ENCODE measurements at regions not wholly inside any gene's neighbourhood (a gene's known extent, or its start where the extent isn't known, plus 50 kb on each side); places are given as distances from the start of the nearest gene placed in this dataset.
"Not testable (repeated sequence)": the region's sequence is repeated elsewhere in the genome, so short reads cannot be mapped to it uniquely, and the experiment has no call there.

DNA sequence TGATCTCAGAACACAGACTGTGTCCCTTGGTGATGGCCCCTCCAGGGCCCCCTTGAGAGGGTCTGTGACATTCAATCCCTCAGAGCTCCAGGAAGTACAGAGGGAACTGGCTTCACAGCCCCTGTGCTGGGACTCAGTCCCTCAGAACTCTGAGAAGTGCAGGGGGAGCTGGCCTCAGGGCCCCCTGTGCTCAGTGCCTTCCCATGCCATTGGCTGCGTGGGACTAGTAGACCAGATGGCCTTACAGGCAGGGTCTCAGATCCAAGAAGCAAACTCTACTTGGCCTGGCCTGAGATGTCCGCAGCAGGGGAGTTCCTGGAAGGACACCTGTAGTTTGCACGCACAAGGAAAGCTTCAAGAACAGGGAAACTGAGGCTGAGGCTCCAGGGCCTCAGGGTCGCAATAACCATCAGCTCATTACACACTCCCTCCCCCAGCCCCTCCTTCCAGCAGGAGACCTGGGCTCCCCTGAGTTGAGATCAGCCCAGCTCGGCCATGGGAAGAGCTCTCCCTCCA, 138.4 kb downstream of the BRD1 start:
- no peak overlapping the region for H3K27ac ChIP-seq (ENCODE audit: low read depth, low read length)
- H3K9ac ChIP-seq (ENCODE audit: low read depth in 1 of 2, low read length in 2 of 2) = no peak overlapping the region
- H3K36me3 ChIP-seq (ENCODE audit: control insufficient read depth in 1 of 2, insufficient read depth in 2 of 2, low read length in 2 of 2) = no peaks in the 10 kb centered on the region
- H3K4me1 ChIP-seq (ENCODE audit: control insufficient read depth in 1 of 2, insufficient read depth in 2 of 2, low read length in 2 of 2) = no peaks in the 10 kb centered on the region
- peaks cover 0 to 6% of the 10 kb centered on the region in 2 donors for H3K27me3 ChIP-seq (ENCODE audit: control insufficient read depth in 1 of 2, insufficient read depth in 2 of 2, low read length in 2 of 2)
- H3K4me3 ChIP-seq (ENCODE audit: low read depth in 1 of 2, low read length in 2 of 2) = no peak overlapping the region
- H3K9me3 ChIP-seq (ENCODE audit: control insufficient read depth in 1 of 2, low read length in 2 of 2) = no peaks in the 10 kb centered on the region

DNA sequence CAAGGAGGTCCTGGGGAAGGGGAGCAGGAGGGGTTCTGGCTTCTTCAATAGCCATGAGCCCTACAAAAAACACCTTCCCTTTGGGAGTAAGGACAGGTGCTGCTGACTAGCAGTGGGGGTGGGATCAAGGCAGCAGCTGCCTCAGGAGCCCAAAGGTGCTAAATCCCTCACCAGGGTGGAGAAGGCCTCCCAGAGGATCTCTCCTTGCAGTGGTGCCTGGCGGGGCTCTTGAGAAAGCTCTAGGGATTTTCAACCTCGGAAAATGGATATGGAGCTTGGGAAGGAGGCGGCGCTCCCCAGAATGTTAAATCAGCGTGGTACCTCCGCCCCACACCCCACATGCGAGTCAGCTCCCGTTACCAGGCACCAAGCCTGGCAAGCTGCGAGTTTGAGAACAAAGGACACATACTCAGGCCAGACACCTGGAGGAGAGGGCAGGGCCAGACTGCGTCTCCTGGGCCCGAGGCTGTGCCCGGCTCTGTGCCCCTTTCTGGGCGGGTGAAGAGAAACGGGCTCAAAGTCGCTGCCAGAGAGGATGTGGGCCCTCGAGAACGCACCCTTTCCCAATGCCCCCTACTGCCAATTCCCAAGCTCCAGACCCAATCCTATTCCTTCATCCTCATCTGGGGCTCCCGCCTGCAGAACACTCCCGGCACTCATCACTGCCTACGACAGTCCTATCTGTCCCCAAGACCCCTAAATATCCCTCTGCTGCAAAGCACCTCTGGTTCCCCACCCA, 139.0 kb downstream of the BRD1 start:
- Histone ChIP-seq H3K9me3 (ENCODE audit: control insufficient read depth in 1 of 2, low read length in 2 of 2) (no peaks in the 10 kb centered on the region), H3K4me3 (ENCODE audit: low read depth in 1 of 2, low read length in 2 of 2) (no peak overlapping the region), H3K4me1 (ENCODE audit: control insufficient read depth in 1 of 2, insufficient read depth in 2 of 2, low read length in 2 of 2) (no peaks in the 10 kb centered on the region), H3K27me3 (ENCODE audit: control insufficient read depth in 1 of 2, insufficient read depth in 2 of 2, low read length in 2 of 2) (peaks cover 0 to 6% of the 10 kb centered on the region in 2 donors), H3K9ac (ENCODE audit: low read depth in 1 of 2, low read length in 2 of 2) (no peak overlapping the region), H3K27ac (ENCODE audit: low read depth, low read length) (no peak overlapping the region), H3K36me3 (ENCODE audit: control insufficient read depth in 1 of 2, insufficient read depth in 2 of 2, low read length in 2 of 2) (no peaks in the 10 kb centered on the region)

DNA sequence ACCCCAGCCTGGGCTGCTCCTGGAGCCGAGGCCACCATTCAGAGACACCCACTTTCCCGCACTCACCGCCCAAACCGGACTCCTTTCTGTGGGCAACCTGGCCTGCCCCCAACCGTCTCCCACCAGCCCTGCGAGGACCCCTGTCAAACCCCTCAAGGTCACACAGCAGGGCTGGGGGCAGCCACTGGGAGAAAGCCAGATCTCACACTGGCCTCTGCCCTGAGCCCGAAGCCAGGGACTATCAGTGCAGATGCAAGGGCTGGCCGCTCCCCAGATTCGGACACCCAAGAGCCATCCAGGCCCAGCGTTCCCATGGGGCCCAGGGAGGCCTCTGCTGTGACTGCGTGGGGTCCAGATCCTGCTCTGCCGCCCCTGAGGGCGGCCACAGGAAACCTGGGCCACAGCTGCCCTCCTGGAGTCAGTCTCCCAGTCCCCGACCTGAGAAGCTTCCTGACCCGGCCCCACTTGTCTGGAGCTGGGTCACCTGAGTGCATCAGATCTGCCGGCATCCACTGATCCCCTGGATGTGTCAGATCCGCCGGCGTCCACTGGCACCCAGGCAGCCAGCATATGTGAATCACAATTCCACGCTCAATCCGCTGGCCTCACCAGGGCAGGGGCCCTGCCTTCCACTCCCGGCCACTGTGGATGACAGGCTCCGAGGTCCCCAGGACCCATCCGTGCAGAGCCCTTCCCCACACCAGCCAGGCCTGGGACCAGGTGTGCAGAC, 139.7 kb downstream of the BRD1 start:
- Histone ChIP-seq H3K4me1 (ENCODE audit: control insufficient read depth in 1 of 2, insufficient read depth in 2 of 2, low read length in 2 of 2) (no peaks in the 10 kb centered on the region), H3K36me3 (ENCODE audit: control insufficient read depth in 1 of 2, insufficient read depth in 2 of 2, low read length in 2 of 2) (no peaks in the 10 kb centered on the region), H3K4me3 (ENCODE audit: low read depth in 1 of 2, low read length in 2 of 2) (no peak overlapping the region), H3K9ac (ENCODE audit: low read depth in 1 of 2, low read length in 2 of 2) (no peak overlapping the region), H3K27ac (ENCODE audit: low read depth, low read length) (no peak overlapping the region), H3K27me3 (ENCODE audit: control insufficient read depth in 1 of 2, insufficient read depth in 2 of 2, low read length in 2 of 2) (peaks cover 0 to 6% of the 10 kb centered on the region in 2 donors), H3K9me3 (ENCODE audit: control insufficient read depth in 1 of 2, low read length in 2 of 2) (no peaks in the 10 kb centered on the region)

DNA sequence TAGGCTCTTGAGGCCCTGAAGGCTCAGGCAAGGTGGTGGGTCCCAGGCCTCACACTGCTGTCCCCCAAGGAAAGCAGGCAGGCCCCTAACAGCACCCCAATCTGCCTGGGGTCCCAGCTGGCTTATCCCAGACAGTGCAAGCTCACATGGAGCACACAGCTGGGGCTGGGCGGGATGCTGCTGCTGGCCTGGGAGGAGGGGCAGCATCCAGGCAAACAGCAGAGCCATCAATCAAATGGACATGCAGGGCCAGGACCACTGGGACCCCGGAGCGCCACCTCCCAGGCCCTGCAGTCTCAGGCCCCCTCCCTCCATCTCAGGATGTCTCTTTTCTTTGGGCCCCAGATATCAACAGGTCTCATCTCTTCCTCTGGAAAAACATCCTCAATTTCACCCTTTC, 140.3 kb downstream of the BRD1 start:
- peaks cover 0 to 6% of the 10 kb centered on the region in 2 donors for H3K27me3 ChIP-seq (ENCODE audit: control insufficient read depth in 1 of 2, insufficient read depth in 2 of 2, low read length in 2 of 2)
- no peaks in the 10 kb centered on the region for H3K9me3 ChIP-seq (ENCODE audit: control insufficient read depth in 1 of 2, low read length in 2 of 2)
- H3K4me1 ChIP-seq (ENCODE audit: control insufficient read depth in 1 of 2, insufficient read depth in 2 of 2, low read length in 2 of 2) = no peaks in the 10 kb centered on the region
- H3K36me3 ChIP-seq (ENCODE audit: control insufficient read depth in 1 of 2, insufficient read depth in 2 of 2, low read length in 2 of 2) = no peaks in the 10 kb centered on the region
- no peak overlapping the region for H3K9ac ChIP-seq (ENCODE audit: low read depth in 1 of 2, low read length in 2 of 2)
- H3K4me3 ChIP-seq (ENCODE audit: low read depth in 1 of 2, low read length in 2 of 2) = no peak overlapping the region
- H3K27ac ChIP-seq (ENCODE audit: low read depth, low read length) = no peak overlapping the region

DNA sequence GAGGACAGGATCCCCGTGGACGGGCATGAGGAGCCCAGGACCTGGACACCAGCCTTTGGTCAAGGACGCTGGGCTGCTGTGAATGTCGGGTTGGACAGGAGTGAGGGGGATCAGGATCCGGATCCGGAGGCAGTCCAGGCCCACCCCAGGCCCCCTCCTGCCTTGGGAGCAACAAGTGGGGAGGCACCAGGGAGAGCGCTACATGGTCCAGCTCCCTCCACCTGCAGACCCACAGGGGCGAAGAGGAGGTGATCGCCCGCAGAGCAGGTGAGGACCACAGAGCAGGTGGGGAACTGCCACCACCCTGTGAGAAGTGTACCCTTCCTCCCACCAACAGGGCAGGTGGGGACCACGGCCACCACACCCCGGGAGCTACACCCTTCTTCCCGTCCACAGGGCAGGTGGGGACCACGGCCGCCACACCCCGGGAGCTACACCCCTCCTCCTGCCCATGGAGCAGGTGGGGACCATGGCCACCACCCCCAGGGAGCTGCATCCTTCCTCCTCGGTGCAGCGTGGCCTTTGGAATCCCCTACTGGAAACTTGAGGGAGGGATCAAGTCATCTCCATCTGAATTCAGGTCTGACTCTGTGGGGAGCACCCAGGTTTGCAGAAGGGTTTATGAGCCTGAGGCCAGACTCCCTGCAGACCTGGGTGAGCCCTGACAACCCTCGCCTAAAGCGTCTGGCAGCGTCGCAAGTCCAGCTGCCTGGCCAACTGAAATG, 141.0 kb downstream of the BRD1 start:
- H3K9me3 ChIP-seq (ENCODE audit: control insufficient read depth in 1 of 2, low read length in 2 of 2) = no peaks in the 10 kb centered on the region
- H3K36me3 ChIP-seq (ENCODE audit: control insufficient read depth in 1 of 2, insufficient read depth in 2 of 2, low read length in 2 of 2) = no peaks in the 10 kb centered on the region
- no peak overlapping the region for H3K4me3 ChIP-seq (ENCODE audit: low read depth in 1 of 2, low read length in 2 of 2)
- no peaks in the 10 kb centered on the region for H3K4me1 ChIP-seq (ENCODE audit: control insufficient read depth in 1 of 2, insufficient read depth in 2 of 2, low read length in 2 of 2)
- no peak overlapping the region for H3K27ac ChIP-seq (ENCODE audit: low read depth, low read length)
- peaks cover 0 to 6% of the 10 kb centered on the region in 2 donors for H3K27me3 ChIP-seq (ENCODE audit: control insufficient read depth in 1 of 2, insufficient read depth in 2 of 2, low read length in 2 of 2)
- no peak overlapping the region for H3K9ac ChIP-seq (ENCODE audit: low read depth in 1 of 2, low read length in 2 of 2)

DNA sequence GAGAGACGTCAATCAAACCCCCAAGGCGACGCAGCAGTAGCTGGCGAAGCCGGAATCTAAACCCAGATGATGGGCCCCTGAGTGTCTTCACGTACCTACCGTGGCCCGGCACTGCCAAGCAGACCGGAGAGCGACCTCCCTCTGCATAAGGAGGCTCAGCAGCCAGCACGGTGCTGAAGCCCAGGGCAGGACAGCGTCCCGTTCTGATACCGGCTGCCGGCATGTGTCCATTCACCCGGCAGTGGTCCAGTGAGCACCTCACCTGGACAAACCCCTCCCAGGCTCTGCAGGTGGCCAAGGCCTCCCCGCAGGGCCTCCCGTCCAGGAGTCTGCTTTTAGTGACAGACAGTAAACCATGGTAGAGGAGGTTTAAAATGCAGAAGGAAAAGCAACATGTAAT, 142.0 kb downstream of the BRD1 start:
- Histone ChIP-seq H3K9me3 (ENCODE audit: control insufficient read depth in 1 of 2, low read length in 2 of 2) (no peaks in the 10 kb centered on the region), H3K36me3 (ENCODE audit: control insufficient read depth in 1 of 2, insufficient read depth in 2 of 2, low read length in 2 of 2) (no peaks in the 10 kb centered on the region), H3K4me1 (ENCODE audit: control insufficient read depth in 1 of 2, insufficient read depth in 2 of 2, low read length in 2 of 2) (no peaks in the 10 kb centered on the region), H3K4me3 (ENCODE audit: low read depth in 1 of 2, low read length in 2 of 2) (no peak overlapping the region), H3K27me3 (ENCODE audit: control insufficient read depth in 1 of 2, insufficient read depth in 2 of 2, low read length in 2 of 2) (peaks cover 0 to 6% of the 10 kb centered on the region in 2 donors), H3K9ac (ENCODE audit: low read depth in 1 of 2, low read length in 2 of 2) (no peak overlapping the region), H3K27ac (ENCODE audit: low read depth, low read length) (no peak overlapping the region)

DNA sequence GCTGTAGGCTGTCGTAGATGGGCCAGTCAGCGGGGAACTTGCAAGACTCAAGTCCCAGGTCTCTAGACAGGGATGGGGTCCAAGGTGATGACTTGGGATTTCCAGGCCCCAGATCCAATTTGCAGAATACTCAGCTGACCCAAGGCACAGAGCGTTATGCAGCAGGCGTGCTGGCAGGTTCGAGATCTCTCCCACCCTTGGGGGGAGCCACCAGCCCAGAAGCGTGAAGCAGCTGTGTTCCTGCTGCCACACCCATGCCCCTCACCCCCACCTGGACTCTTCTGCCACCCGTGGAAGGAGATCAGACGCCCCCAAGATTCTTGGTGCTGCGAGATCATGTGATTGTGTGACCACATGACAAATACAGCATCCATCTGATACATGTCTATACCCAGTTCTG, 142.6 kb downstream of the BRD1 start:
- no peaks in the 10 kb centered on the region for H3K36me3 ChIP-seq (ENCODE audit: control insufficient read depth in 1 of 2, insufficient read depth in 2 of 2, low read length in 2 of 2)
- H3K9me3 ChIP-seq (ENCODE audit: control insufficient read depth in 1 of 2, low read length in 2 of 2) = no peaks in the 10 kb centered on the region
- H3K4me3 ChIP-seq (ENCODE audit: low read depth in 1 of 2, low read length in 2 of 2) = no peak overlapping the region
- peaks cover 0 to 6% of the 10 kb centered on the region in 2 donors for H3K27me3 ChIP-seq (ENCODE audit: control insufficient read depth in 1 of 2, insufficient read depth in 2 of 2, low read length in 2 of 2)
- H3K4me1 ChIP-seq (ENCODE audit: control insufficient read depth in 1 of 2, insufficient read depth in 2 of 2, low read length in 2 of 2) = no peaks in the 10 kb centered on the region
- H3K9ac ChIP-seq (ENCODE audit: low read depth in 1 of 2, low read length in 2 of 2) = no peak overlapping the region
- no peak overlapping the region for H3K27ac ChIP-seq (ENCODE audit: low read depth, low read length)

DNA sequence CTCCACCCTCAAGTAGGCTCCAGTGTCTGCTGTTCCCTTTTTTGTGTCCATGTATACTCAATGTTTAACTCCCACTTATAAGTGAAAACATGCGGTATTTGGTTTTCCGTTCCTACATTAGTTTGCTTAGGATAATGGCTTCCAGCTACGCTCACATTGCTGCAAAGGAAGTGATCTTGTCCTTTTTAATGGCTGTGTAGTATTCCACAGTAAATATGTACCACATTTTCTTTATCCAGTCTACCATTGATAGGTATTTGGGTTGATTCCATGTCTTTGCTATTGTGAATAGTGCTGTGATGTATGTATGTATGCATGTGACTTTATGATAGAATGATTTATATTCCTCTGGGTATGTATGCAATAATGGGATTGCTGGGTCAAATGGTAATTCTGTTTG, 144.6 kb downstream of the BRD1 start:
- H3K27me3 ChIP-seq (ENCODE audit: control insufficient read depth in 1 of 2, insufficient read depth in 2 of 2, low read length in 2 of 2) = peaks cover 0 to 6% of the 10 kb centered on the region in 2 donors
- H3K4me3 ChIP-seq (ENCODE audit: low read depth in 1 of 2, low read length in 2 of 2) = no peak overlapping the region
- no peaks in the 10 kb centered on the region for H3K36me3 ChIP-seq (ENCODE audit: control insufficient read depth in 1 of 2, insufficient read depth in 2 of 2, low read length in 2 of 2)
- no peaks in the 10 kb centered on the region for H3K9me3 ChIP-seq (ENCODE audit: control insufficient read depth in 1 of 2, low read length in 2 of 2)
- no peaks in the 10 kb centered on the region for H3K4me1 ChIP-seq (ENCODE audit: control insufficient read depth in 1 of 2, insufficient read depth in 2 of 2, low read length in 2 of 2)
- H3K9ac ChIP-seq (ENCODE audit: low read depth in 1 of 2, low read length in 2 of 2) = no peak overlapping the region
- H3K27ac ChIP-seq (ENCODE audit: low read depth, low read length) = no peak overlapping the region

DNA sequence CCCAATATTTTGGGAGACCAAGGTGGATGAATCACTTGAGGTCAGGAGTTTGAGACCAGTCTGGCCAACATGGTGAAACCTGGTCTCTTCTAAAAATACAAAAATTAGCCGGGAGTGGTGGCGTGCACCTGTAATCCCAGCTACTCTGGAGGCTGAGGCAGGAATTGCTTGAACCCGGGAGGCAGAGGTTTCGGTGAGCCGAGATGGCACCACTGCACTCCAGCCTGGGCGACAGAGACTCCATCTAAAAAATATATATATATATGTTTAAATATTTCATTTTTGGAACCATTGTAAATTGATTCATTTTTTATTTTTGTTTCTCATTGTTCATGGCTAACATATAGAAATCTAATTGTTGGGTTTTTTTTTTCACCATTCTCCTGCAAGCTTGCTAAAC, 146.9 kb downstream of the BRD1 start:
- H3K9ac ChIP-seq (ENCODE audit: low read depth in 1 of 2, low read length in 2 of 2); H3K9me3 ChIP-seq (ENCODE audit: control insufficient read depth in 1 of 2, low read length in 2 of 2); H3K4me1 ChIP-seq (ENCODE audit: control insufficient read depth in 1 of 2, insufficient read depth in 2 of 2, low read length in 2 of 2); H3K27ac ChIP-seq (ENCODE audit: low read depth, low read length); H3K36me3 ChIP-seq (ENCODE audit: control insufficient read depth in 1 of 2, insufficient read depth in 2 of 2, low read length in 2 of 2); H3K27me3 ChIP-seq (ENCODE audit: control insufficient read depth in 1 of 2, insufficient read depth in 2 of 2, low read length in 2 of 2); H3K4me3 ChIP-seq (ENCODE audit: low read depth in 1 of 2, low read length in 2 of 2): not testable (repeated sequence)

DNA sequence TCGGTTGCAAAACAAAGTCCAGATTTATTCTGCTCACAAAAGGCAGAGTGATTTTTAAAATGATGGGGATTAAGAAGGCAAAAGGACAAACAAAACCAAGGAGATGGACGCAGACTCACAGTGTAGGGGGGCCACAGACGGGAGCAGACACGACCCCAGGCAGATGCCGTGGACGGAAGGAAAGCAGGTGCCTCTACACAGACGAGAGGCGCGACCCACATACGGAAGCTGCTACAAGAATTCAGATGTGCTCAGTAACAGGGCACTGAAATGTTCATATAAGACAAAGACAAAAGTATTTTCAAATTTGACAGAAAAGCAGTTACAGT, 148.9 kb downstream of the BRD1 start:
- H3K9ac ChIP-seq (ENCODE audit: low read depth in 1 of 2, low read length in 2 of 2) = no peak overlapping the region
- H3K27ac ChIP-seq (ENCODE audit: low read depth, low read length) = no peak overlapping the region
- H3K27me3 ChIP-seq (ENCODE audit: control insufficient read depth in 1 of 2, insufficient read depth in 2 of 2, low read length in 2 of 2) = peaks cover 2 to 4% of the 10 kb centered on the region in 2 donors
- no peaks in the 10 kb centered on the region for H3K4me1 ChIP-seq (ENCODE audit: control insufficient read depth in 1 of 2, insufficient read depth in 2 of 2, low read length in 2 of 2)
- H3K36me3 ChIP-seq (ENCODE audit: control insufficient read depth in 1 of 2, insufficient read depth in 2 of 2, low read length in 2 of 2) = no peaks in the 10 kb centered on the region
- H3K4me3 ChIP-seq (ENCODE audit: low read depth in 1 of 2, low read length in 2 of 2) = no peak overlapping the region
- H3K9me3 ChIP-seq (ENCODE audit: control insufficient read depth in 1 of 2, low read length in 2 of 2) = no peaks in the 10 kb centered on the region

All from duodenal mucosa (tissue), 2 donors.